ENCODE measurements at regions not wholly inside any gene's neighbourhood (a gene's known extent, or its start where the extent isn't known, plus 50 kb on each side); places are given as distances from the start of the nearest gene placed in this dataset.
"Not testable (repeated sequence)": the region's sequence is repeated elsewhere in the genome, so short reads cannot be mapped to it uniquely, and the experiment has no call there.

DNA sequence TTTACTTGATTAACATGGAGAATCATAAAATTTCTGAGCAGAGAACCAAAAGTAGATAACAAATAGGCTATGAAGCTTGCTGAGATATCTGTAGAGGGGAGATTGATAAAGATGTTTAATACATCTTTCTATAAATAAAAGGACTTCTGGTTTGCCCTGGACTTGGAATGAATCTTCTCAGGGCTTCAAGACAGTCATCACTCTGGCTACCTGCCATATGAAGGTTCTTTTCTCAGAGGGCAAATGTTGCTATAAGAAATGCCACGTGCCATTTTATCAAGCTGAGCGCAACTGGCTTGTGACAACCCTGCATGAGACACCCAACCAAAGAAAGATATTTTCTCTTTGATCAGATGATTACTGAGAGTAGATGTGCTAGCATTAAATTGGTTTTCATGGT, 192.5 kb downstream of the WNT5A start:
- no peak for DNase-seq

- no peak for DNase-seq
Observed at GRCh38 chr3:55292360-55292759, 194.7 kb downstream of the WNT5A start.

DNA sequence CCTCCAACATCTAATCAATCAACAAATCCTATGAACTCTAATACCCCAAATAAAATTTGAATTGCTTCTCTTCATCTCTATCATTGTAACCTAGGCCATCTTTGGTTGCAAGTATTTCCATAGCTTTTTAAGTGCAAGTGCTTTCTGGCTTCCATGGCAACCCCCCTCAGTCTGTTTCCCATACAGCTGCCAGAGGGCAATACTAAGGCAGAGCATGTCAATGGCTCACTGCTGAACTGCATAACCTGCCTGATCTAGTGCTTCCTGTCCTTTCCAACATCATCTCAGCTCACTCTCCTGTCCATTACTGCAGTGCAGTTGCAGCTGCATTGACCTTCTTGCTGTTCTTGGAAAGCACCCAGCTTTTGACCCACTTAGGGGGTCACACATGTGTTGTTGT, 198.4 kb downstream of the WNT5A start:
- no peak for DNase-seq

GRCh38 chr3:55286693-55287092, 200.4 kb downstream of the WNT5A start:
- DNase-seq = no peak

GRCh38 chr3:55285156-55285555, 201.9 kb downstream of the WNT5A start:
- DNase-seq = no peak

- DNase-seq = no peak
Observed at GRCh38 chr3:55283441-55283925, 203.6 kb downstream of the WNT5A start.

GRCh38 chr3:55282994-55283393, 204.1 kb downstream of the WNT5A start:
- no peak for DNase-seq

GRCh38 chr3:55272031-55272645, 215.0 kb downstream of the WNT5A start:
- no peak for DNase-seq

- no peak for DNase-seq
Observed at GRCh38 chr3:55271549-55271948, 215.6 kb downstream of the WNT5A start.

DNA sequence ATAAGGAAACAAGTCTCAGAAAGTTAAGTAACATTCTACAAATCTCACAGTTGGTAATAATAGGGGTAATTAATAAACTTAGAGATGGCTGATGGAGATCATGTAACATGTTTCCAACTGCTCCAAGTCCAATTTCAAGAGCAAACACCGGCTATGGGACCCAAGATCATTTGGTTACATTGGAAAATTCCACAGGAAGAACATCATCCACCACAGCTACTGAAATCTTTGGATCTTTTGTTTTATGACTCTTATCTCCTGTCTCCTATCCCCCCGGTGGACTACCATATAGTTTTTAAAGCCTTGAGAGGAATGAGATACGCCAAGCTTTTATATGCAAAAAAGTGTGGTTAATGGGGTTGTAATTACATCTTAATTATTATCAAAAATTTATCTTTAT, 216.1 kb downstream of the WNT5A start:
- DNase-seq = no peak

GRCh38 chr3:55269636-55270035, 217.5 kb downstream of the WNT5A start:
- no peak for DNase-seq

GRCh38 chr3:55269096-55269495, 218.0 kb downstream of the WNT5A start:
- no peak for DNase-seq

GRCh38 chr3:55267206-55267930, 219.7 kb downstream of the WNT5A start:
- no peak for DNase-seq

- no peak for DNase-seq
Observed at GRCh38 chr3:55264919-55265318, 222.2 kb downstream of the WNT5A start.

DNA sequence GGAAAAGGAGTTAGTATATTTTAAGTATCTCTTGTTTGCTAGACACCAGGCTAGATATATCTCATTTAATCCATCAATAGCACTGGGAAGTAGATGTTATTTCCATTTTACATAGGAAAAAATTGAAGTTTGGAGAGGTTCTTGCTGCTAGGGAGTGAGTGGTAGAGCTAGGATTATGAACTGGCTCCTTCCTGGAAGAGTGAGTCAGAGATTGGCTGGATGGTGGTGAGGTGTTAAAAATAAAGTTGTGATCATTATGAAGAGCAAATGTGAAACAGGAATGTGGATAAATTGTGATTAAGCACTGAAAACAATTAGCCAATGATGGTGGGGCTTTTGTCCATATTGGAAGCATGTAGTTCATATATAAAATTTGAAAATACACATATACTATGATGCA, 234.2 kb downstream of the WNT5A start:
- DNase-seq = no peak

- not testable (repeated sequence) for DNase-seq
Observed at GRCh38 chr3:55249156-55249555, 237.9 kb downstream of the WNT5A start.

GRCh38 chr3:55247666-55248065, 239.4 kb downstream of the WNT5A start:
- no peak for DNase-seq

DNA sequence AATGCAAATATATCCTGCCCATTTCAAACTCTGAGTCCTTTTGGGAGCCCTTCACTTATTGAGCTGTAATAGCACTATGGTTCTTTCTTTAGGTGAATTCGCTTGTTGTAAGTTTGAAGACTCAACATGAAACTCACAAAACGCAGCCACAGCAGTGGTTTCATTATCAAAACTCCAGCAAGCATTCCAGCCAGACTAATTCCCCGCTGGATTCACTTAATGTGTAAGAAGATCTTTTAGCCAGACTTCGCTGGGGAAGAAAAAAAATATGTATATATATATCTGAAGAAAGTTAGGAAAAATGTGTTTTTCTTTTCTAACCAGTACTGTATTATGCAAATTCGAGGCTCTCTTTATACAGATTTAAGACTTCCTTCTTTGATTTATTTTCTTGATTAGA, 241.1 kb downstream of the WNT5A start:
- DNase-seq = no peak

- DNase-seq = no peak
Observed at GRCh38 chr3:55245351-55245750, 241.8 kb downstream of the WNT5A start.

DNA sequence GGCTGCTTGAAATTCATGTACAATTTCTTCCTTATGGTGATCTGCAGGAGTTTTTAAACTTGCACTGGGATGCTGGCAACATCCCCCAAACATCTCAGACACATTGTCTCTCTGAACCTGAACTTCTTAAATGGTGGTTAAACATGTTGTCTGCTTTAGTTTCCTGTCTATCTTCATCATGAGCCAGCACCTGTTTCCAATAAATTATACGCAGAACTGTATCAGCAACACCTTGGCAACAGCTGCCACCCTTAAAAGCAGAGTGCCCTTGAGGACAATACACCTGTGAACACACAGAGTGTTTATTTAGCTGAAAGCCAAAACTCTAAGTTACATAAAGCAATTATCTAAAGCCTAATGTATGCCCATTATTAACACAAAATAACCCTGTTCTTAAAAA, 242.9 kb downstream of the WNT5A start:
- DNase-seq = peak; percentile 69

- no peak for DNase-seq
Observed at GRCh38 chr3:55243678-55244077, 243.4 kb downstream of the WNT5A start.

GRCh38 chr3:55242921-55243320, 244.2 kb downstream of the WNT5A start:
- no peak for DNase-seq

DNA sequence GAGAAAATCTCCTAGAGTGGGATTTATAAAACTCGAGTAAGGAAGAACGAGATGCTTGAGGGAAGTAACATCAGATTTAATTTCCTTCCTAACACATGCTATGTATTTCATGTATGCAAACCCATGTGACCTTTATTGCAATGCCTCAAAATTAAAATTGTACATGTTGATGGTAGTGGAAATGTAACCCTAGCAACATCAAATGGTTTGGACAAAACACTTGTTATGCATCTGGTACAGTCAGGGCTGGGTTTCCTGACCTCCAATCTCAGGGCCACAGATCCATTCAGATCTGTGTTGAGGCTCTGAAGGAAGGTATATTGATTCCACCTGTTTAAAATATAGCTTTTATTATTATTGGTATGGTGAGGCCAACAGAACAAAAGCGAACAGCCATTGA, 246.0 kb downstream of the WNT5A start:
- DNase-seq = no peak

- DNase-seq = no peak
Observed at GRCh38 chr3:55235416-55235815, 251.7 kb downstream of the WNT5A start.

DNA sequence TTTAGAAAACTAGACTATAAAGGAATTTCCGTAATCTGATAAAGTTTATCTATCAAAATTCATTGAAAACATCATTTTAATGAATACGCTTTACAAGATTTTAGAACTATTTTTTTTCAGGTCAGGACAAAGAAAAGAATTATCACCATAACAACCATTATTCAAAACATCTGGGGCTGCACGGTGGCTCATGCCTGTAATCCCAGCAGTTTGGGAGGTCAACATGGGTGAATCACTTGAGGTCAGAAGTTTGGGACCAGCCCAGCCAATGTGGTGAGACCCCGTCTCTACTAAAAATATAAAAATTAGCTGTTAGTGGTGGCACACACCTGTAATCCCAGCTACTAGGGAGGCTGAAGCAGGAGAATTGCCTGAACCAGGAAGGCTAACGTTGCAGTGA, 260.4 kb downstream of the WNT5A start:
- DNase-seq = no peak
